Central memory CD8-positive, alpha-beta T cell (primary cell): ENCODE measurements at regions not wholly inside any gene's neighbourhood (a gene's known extent, or its start where the extent isn't known, plus 50 kb on each side); places are given as distances from the start of the nearest gene placed in this dataset.

Experiments
- ATAC-seq: fragments of 150-1000 bp; cut with Tn5 transposase; replicated peaks from 2 replicates; pipeline ENCODE4 v1.10.0; 2022; ENCODE audit warnings: mild to moderate bottlenecking, moderate FRiP score, moderate number of reproducible peaks; ENCODE audit not compliant: poor library complexity, severe bottlenecking; ENCODE audit errors: extremely low read depth
- DNase-seq, 2 donors: peaks; one replicate each; pipeline ENCODE4 v3.0.0; 2021; ENCODE audit warnings: low spot score in 2 of 2
- H3K27ac Mint-ChIP-seq: one replicate; pipeline ENCODE4 v1.8.0; 2022; ENCODE audit warnings: low read depth, mild to moderate bottlenecking, moderate library complexity, mixed read lengths
- H3K27me3 Mint-ChIP-seq: one replicate; pipeline ENCODE4 v1.8.0; 2022; ENCODE audit warnings: mixed read lengths
- H3K36me3 Mint-ChIP-seq: one replicate; pipeline ENCODE4 v1.8.0; 2022; ENCODE audit warnings: mild to moderate bottlenecking, moderate library complexity, mixed read lengths; ENCODE audit not compliant: insufficient read depth
- H3K4me1 Mint-ChIP-seq: one replicate; pipeline ENCODE4 v1.8.0; 2022; ENCODE audit warnings: mixed read lengths
- H3K4me3 Mint-ChIP-seq: one replicate; pipeline ENCODE4 v1.8.0; 2022; ENCODE audit warnings: mild to moderate bottlenecking, moderate library complexity, mixed read lengths
- H3K9me3 Mint-ChIP-seq: one replicate; pipeline ENCODE4 v1.8.0; 2022; ENCODE audit warnings: mixed read lengths

DNA sequence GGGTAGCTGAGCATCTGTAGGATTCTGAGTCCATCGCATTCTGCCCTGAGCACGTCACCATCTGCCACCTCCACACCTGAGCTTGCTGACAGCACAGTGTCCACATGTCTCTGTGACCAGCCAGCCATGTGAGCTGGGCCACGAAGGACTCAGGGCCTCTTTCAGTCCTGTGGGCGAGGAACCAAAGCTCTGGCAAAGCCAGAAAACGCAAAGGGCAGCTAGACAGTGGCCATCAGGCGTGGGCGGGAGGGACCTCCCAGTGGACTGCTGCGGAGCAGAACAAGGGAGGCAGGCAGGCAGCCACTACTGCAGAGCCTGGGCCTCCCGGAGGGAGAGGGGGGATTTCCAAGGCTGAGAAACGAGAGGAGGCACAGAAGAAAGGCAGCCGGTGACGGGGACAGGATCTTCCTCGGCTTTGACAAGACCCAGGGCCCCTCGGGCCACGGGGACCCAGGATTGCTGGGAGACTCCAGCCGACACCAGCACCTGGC lies 274.6 kb upstream of the SALL3 start:
- no peaks in the 10 kb centered on the region for H3K4me1 Mint-ChIP-seq
- no peak for DNase-seq
- peaks cover 10% of the 10 kb centered on the region for H3K27me3 Mint-ChIP-seq
- peaks cover 20% of the 10 kb centered on the region for H3K9me3 Mint-ChIP-seq
- no peak overlapping the region for H3K4me3 Mint-ChIP-seq
- no peak overlapping the region for H3K27ac Mint-ChIP-seq
- no peaks in the 10 kb centered on the region for H3K36me3 Mint-ChIP-seq
- no peak for ATAC-seq

DNA sequence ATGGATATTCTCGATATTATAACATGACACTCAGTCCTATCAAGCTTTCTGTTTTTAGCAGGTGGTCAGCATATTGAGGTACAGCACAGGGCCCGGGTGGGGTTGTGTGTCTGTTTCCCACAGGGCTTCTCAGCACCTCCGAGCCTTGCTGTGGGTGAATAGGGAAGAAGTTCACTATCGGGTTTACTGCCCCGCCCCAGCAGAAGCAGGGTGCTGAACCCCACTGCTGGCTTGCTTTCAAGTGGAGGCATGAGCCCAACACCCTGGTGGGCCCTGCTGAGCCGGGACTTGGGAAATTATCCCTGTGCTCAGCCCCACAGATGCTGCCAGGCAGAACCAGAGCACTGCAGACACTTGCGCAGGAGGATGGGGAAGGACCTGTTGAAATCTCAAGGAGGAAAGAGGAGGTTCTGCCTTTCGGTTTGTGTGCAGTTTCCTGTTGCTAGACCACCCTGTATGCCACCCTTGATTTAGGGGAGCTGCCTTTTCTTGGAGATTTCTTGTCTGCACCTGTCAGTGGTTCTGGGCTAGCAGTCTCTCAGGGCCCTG lies 270.3 kb upstream of the SALL3 start:
- Mint-ChIP-seq H3K9me3 (peaks cover 12% of the 10 kb centered on the region), H3K27me3 (no peaks in the 10 kb centered on the region), H3K27ac (no peak overlapping the region), H3K4me1 (no peaks in the 10 kb centered on the region), H3K36me3 (no peaks in the 10 kb centered on the region), H3K4me3 (no peak overlapping the region)
- DNase-seq (no peak), ATAC-seq (no peak)

DNA sequence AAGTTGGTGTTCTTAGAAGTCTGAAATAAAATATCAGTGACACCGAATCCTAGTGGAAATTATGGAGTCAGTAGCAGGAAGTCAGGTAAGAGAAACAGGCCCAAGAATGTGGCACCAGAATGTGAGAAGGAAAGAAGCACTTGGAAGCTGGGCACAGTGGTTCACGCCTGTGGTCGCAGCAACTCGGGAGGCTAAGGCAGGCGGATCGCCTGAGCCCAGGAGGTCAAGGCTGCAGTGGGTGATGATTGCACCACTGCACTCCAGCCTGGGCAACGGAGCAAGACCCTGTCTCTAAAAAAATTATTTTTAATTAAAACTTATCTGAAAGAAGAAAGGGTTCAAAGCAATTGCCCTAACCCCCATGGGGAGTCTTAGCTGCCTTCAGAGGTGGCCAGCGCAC lies 268.3 kb upstream of the SALL3 start:
- Mint-ChIP-seq H3K36me3 (no peaks in the 10 kb centered on the region), H3K27me3 (no peaks in the 10 kb centered on the region), H3K9me3 (peaks cover 12% of the 10 kb centered on the region), H3K4me3 (no peak overlapping the region), H3K4me1 (no peaks in the 10 kb centered on the region), H3K27ac (no peak overlapping the region)
- DNase-seq (no peak), ATAC-seq (no peak)

DNA sequence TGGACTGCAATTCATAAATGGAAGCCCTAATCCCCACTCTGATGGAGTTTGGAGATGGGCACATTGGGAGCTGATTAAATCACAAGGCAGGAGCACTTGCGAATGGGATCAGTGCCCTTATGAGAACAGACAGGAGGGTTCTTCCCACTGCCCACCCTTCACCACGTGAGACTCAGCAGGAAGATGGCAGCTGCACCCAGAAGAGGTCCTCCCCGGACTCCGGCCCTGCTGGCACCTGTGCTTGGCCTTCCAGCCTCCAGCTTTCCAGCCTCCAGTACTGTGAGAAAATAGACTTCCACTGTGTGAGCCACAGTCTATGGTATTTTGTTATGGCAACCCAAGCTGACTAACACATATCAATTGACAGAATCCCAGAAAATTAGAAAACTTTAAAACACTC lies 267.6 kb upstream of the SALL3 start:
- DNase-seq: no peak
- H3K4me3 Mint-ChIP-seq: no peak overlapping the region
- H3K4me1 Mint-ChIP-seq: no peaks in the 10 kb centered on the region
- H3K27me3 Mint-ChIP-seq: no peaks in the 10 kb centered on the region
- no peak overlapping the region for H3K27ac Mint-ChIP-seq
- H3K9me3 Mint-ChIP-seq: peaks cover 12% of the 10 kb centered on the region
- no peaks in the 10 kb centered on the region for H3K36me3 Mint-ChIP-seq
- ATAC-seq: no peak

DNA sequence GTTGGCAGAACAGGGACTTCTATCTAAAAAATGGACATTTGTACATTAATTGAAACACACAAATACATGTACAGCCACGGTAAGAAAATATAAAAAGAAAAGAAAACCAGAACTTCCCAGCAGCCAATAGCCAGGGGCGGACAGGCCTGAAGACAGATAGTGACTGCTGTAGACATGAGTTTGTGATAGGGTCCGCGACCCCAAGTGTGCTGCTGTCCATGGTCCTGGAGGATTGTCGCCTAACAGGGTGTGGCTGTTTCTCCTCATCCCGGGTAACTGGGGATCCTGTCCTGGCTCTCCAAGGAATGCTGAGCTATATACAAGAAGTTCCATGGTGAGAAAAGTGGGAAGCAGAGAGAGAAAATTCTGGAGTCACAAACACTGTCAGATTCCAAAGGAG lies 266.5 kb upstream of the SALL3 start:
- no peak overlapping the region for H3K27ac Mint-ChIP-seq
- ATAC-seq (no peak), DNase-seq (no peak)
- H3K27me3 Mint-ChIP-seq: no peaks in the 10 kb centered on the region
- peaks cover 9% of the 10 kb centered on the region for H3K9me3 Mint-ChIP-seq
- no peak overlapping the region for H3K4me3 Mint-ChIP-seq
- no peaks in the 10 kb centered on the region for H3K4me1 Mint-ChIP-seq
- no peaks in the 10 kb centered on the region for H3K36me3 Mint-ChIP-seq

DNA sequence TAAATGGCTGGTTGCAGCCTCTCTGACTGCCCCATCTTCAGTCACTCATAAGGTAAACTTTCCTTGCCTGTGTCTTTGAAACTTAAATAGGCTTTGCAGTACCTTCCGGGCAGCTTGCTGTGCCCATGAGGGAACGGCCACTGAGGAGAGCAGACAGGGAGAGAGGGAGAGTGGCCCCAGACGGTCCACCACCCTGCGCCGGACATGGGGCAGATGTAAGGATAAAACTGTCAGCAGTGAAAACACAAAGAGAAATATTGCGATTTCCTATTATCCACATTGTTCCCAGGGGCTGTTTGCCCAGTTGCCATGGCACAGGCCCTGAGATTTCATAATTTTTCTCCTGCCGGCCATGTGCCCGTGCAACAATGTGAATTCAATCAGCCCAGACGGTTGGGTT lies 265.9 kb upstream of the SALL3 start:
- ATAC-seq: no peak
- no peaks in the 10 kb centered on the region for H3K4me1 Mint-ChIP-seq
- no peak overlapping the region for H3K27ac Mint-ChIP-seq
- H3K27me3 Mint-ChIP-seq: no peaks in the 10 kb centered on the region
- no peak overlapping the region for H3K4me3 Mint-ChIP-seq
- no peaks in the 10 kb centered on the region for H3K36me3 Mint-ChIP-seq
- DNase-seq: no peak
- peaks cover 2% of the 10 kb centered on the region for H3K9me3 Mint-ChIP-seq

DNA sequence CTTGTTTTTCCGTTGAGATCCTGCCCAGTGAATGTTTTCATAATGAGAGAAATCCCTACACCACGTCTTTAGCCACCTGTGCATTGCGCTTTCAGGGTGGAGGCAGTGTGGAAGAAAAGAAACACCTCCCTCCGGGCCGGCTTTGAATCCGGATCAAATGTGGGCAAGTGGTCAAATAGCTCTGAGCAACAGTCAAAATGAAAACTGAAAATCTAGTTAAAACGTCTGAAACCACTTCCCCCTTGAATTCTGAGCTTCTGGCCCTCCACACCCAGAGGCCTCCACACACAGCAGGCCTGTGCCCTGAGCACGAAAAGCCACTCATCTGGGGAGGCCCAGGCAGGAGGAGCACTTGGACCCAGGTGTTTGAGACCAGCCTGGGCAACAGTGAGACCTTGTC lies 263.6 kb upstream of the SALL3 start:
- ATAC-seq (no peak), DNase-seq (no peak)
- Mint-ChIP-seq H3K36me3 (no peaks in the 10 kb centered on the region), H3K27me3 (no peaks in the 10 kb centered on the region), H3K27ac (no peak overlapping the region), H3K4me1 (no peaks in the 10 kb centered on the region), H3K9me3 (no peaks in the 10 kb centered on the region), H3K4me3 (no peak overlapping the region)

DNA sequence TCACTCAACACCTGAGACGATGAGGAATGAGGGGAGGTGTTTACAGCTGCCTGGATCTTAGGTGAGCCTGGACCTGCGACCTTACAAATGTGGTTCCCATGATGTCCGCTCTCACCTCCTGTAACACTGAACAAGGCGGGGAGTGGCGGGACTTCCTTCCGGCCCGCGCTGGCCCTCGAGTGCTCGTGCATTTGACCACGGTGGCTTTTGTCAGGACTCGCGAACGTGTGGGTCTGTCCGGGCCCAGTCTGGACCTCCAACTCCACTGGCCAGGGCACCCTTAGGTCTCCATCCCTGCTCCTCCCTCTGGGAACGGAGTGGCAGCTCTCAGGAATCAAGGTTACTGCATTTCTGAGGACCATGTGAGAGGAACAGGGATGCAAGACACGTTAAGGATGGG lies 263.0 kb upstream of the SALL3 start:
- H3K9me3 Mint-ChIP-seq: no peaks in the 10 kb centered on the region
- no peaks in the 10 kb centered on the region for H3K4me1 Mint-ChIP-seq
- H3K27me3 Mint-ChIP-seq: peaks cover 3% of the 10 kb centered on the region
- DNase-seq (no peak), ATAC-seq (no peak)
- H3K36me3 Mint-ChIP-seq: no peaks in the 10 kb centered on the region
- no peak overlapping the region for H3K27ac Mint-ChIP-seq
- H3K4me3 Mint-ChIP-seq: no peak overlapping the region

DNA sequence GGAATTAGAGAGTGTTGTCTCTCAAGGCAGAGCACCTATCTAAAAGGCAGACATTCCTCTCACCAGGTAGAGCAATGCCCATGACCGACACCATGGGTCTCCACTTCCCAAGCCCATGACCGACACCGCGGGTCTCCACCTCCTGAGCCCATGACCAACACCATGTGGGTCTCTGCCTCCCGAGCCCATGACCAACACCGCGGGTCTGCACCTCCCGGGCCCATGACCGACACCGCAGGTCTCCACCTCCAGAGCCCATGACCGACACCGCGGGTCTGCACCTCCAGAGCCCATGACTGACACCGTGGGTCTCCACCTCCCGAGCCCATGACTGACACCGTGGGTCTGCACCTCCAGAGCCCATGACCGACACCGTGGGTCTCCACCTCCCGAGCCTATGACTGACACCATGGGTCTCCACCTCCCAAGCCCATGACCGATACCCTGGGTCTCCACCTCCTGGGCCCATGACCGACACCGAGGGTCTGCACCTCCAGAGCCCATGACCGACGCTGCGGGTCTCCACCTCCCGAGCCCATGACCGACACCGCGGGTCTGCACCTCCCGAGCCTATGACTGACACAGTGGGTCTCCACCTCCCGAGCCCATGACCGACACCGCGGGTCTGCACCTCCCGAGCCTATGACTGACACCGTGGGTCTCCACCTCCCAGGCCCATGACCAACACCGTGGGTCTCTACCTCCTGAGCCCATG lies 262.4 kb upstream of the SALL3 start:
- no peak overlapping the region for H3K4me3 Mint-ChIP-seq
- peaks cover 9% of the 10 kb centered on the region for H3K27me3 Mint-ChIP-seq
- H3K36me3 Mint-ChIP-seq: no peaks in the 10 kb centered on the region
- no peak overlapping the region for H3K27ac Mint-ChIP-seq
- ATAC-seq (no peak), DNase-seq (no peak)
- H3K9me3 Mint-ChIP-seq: no peaks in the 10 kb centered on the region
- H3K4me1 Mint-ChIP-seq: no peaks in the 10 kb centered on the region

DNA sequence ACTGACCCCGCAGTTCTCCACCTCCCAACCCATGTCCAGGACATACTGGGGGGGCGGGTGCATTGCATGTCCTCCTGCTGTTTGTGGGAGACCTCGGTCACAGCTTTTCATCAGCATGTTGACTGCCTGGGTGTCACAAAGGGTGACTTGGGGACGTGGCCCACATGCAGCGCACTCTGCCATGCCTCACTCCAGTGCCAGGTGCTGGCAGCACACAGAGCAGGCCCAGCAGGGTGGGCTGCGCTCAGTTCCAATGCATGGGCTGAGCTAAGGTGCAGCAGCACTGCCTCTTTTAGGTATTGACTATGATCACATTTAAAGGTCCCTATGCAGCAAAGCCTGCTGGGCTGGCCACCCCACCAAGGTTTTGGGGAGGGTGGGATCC lies 261.9 kb upstream of the SALL3 start:
- ATAC-seq (no peak), DNase-seq (no peak)
- H3K9me3 Mint-ChIP-seq: no peaks in the 10 kb centered on the region
- H3K4me1 Mint-ChIP-seq: no peaks in the 10 kb centered on the region
- no peaks in the 10 kb centered on the region for H3K36me3 Mint-ChIP-seq
- H3K4me3 Mint-ChIP-seq: no peak overlapping the region
- H3K27ac Mint-ChIP-seq: no peak overlapping the region
- peaks cover 12% of the 10 kb centered on the region for H3K27me3 Mint-ChIP-seq

DNA sequence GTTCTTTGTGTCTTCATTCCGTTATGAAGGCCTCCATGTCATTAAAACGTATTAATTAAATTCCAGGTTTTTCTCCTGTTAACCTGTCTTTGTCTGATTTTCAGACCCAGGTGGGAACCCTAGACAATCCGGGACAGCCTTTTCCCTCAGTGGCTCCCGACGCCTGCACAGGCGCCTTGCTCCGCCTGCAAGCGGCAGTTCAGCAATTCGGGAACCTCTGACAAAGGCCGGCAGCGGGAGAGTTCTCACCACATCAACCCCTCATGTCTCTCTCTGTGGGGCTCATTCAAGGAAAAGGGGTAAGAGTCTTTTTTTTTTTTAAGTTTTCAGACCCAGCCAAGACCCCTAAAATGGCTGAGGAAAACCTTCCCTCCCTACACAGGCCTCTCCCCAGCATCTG lies 259.8 kb upstream of the SALL3 start:
- no peak for ATAC-seq
- no peak overlapping the region for H3K4me3 Mint-ChIP-seq
- peaks cover 12% of the 10 kb centered on the region for H3K27me3 Mint-ChIP-seq

DNA sequence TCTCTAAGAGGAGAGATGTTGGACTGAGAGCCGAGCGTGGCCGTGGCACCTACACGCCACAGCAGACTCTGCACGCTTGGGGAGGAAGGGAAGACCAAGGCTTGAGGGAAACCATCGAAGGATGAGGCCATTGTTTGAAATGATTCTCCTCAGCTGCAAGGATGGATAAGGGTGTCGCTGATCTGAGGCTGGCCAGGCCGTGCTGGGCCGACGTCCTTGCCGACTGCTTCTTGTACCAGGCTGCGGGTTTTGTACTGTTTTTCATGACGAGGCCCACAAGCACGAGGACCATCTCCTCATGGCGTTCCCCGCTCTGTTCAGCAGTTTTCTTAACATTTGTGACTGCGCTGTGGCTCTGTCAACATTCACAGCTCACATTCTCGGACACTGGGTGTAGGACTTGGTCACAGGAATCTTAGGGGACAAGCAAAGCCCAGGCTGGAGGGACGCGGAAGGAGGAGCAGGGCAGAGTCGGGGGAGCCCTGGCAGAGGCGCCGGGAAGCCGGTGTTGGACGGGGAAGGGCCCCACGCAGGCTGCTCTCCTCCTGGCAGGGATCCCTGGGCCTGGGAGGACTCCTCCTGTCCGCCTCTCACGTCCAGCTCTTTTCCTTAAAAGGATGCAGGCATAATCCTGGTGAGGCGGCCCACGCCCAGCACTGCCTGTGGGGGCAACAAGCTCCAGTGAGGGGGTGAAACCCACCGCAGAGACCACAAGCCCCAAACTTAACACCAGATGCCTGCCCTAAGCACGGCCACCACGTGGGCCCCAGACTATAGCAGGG lies 259.0 kb upstream of the SALL3 start:
- Mint-ChIP-seq H3K27ac (no peak overlapping the region), H3K4me1 (no peaks in the 10 kb centered on the region), H3K9me3 (no peaks in the 10 kb centered on the region), H3K27me3 (peaks cover 12% of the 10 kb centered on the region), H3K4me3 (no peak overlapping the region), H3K36me3 (no peaks in the 10 kb centered on the region)
- no peak for DNase-seq
- no peak for ATAC-seq

More for the DNA sequence above, 259.8 kb upstream of the SALL3 start:
- DNase-seq: no peak
- H3K36me3 Mint-ChIP-seq: no peaks in the 10 kb centered on the region
- no peak overlapping the region for H3K27ac Mint-ChIP-seq
- no peaks in the 10 kb centered on the region for H3K4me1 Mint-ChIP-seq
- H3K9me3 Mint-ChIP-seq: no peaks in the 10 kb centered on the region
